Stomach (tissue), 4 donors: ENCODE measurements at regions not wholly inside any gene's neighbourhood (a gene's known extent, or its start where the extent isn't known, plus 50 kb on each side); places are given as distances from the start of the nearest gene placed in this dataset.

ENCODE experiments used
- CTCF ChIP-seq, 7 experiments: fragments of 450-650 bp in 4 of 7; fragments of 200-600 bp in 3 of 7; sonication (generic) in 3 of 7; IDR thresholded peaks; one replicate each; pipeline ENCODE4 v1.5.1; 2016 to 2019; ENCODE audit warnings: antibody characterized with exemption in 7 of 7, control low read depth in 2 of 7, mild to moderate bottlenecking in 1 of 7
- EP300 ChIP-seq: sonication (generic); formaldehyde crosslinking; IDR thresholded peaks from one replicate; pipeline ENCODE4 v1.6.1; 2017; ENCODE audit warnings: antibody characterized with exemption
- POLR2A ChIP-seq, 4 donors: fragments of 450-650 bp; IDR thresholded peaks; one replicate each; pipeline ENCODE4 v1.6.1; 2016; ENCODE audit warnings: antibody characterized with exemption in 4 of 4, control low read depth in 2 of 4, mild to moderate bottlenecking in 1 of 4, moderate library complexity in 1 of 4
- POLR2AphosphoS5 ChIP-seq, 3 donors: sonication (generic); formaldehyde crosslinking; IDR thresholded peaks; one replicate each; pipeline ENCODE4 v1.6.1; 2016; ENCODE audit warnings: antibody characterized with exemption in 3 of 3

GRCh38 chr1:94591823-94592570 is 50.4 kb upstream of the F3 start:
- no peak for TF ChIP-seq CTCF (IDR thresholded peaks at IDR 0.05)
- no peak for TF ChIP-seq POLR2A (IDR thresholded peaks at IDR 0.05)
- no peak for TF ChIP-seq EP300
- no peak for TF ChIP-seq POLR2AphosphoS5 (IDR thresholded peaks at IDR 0.05)
